ENCODE measurements at regions not wholly inside any gene's neighbourhood (a gene's known extent, or its start where the extent isn't known, plus 50 kb on each side); places are given as distances from the start of the nearest gene placed in this dataset.

- no peak for ATAC-seq
- Histone ChIP-seq H3K9me3 (no peaks in the 10 kb centered on the region), H3K36me3 (no peaks in the 10 kb centered on the region), H3K4me1 (peaks cover 12 to 87% (median 16%) of the 10 kb centered on the region in 3 donors), H3K4me3 (no peak overlapping the region), H3K27me3 (no peaks in the 10 kb centered on the region), H3K27ac (peak overlapping the region in 3 of 4 donors; percentile 19 to 86 (median 80))
- TF ChIP-seq, protein P1, sequence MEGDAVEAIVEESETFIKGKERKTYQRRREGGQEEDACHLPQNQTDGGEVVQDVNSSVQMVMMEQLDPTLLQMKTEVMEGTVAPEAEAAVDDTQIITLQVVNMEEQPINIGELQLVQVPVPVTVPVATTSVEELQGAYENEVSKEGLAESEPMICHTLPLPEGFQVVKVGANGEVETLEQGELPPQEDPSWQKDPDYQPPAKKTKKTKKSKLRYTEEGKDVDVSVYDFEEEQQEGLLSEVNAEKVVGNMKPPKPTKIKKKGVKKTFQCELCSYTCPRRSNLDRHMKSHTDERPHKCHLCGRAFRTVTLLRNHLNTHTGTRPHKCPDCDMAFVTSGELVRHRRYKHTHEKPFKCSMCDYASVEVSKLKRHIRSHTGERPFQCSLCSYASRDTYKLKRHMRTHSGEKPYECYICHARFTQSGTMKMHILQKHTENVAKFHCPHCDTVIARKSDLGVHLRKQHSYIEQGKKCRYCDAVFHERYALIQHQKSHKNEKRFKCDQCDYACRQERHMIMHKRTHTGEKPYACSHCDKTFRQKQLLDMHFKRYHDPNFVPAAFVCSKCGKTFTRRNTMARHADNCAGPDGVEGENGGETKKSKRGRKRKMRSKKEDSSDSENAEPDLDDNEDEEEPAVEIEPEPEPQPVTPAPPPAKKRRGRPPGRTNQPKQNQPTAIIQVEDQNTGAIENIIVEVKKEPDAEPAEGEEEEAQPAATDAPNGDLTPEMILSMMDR (IDR thresholded peaks at IDR 0.05), result no peak
- TF ChIP-seq EP300 (IDR thresholded peaks at IDR 0.05), result no peak
- no peak for TF ChIP-seq POLR2A (IDR thresholded peaks at IDR 0.05)
- TF ChIP-seq POLR2AphosphoS5 (IDR thresholded peaks at IDR 0.05), result no peak
- 71 to 76% methylated on average over 2 of the region's 2 CpGs for WGBS, 2 donors (ENCODE audit: low coverage in 1 of 2)
Observed at GRCh38 chr3:159838938-159839337, 149.7 kb upstream of the IL12A start.

GRCh38 chr3:159839561-159840379 lies 148.9 kb upstream of the IL12A start, which contains the start of gene SCHIP1:
TSS of gene SCHIP1 (plus strand) at chr3:159839861.
- 19 to 57% methylated on average over 15 of the region's 30 CpGs for WGBS, 2 donors (ENCODE audit: low coverage in 1 of 2)
- TF ChIP-seq, protein P1 (IDR thresholded peaks at IDR 0.05), result no peak
- no peak for TF ChIP-seq EP300 (IDR thresholded peaks at IDR 0.05)
- TF ChIP-seq POLR2A (IDR thresholded peaks at IDR 0.05), result peak in 1 of 2 donors; percentile 14
- TF ChIP-seq POLR2AphosphoS5 (IDR thresholded peaks at IDR 0.05), result peak; percentile 42
- Histone ChIP-seq H3K27me3 (no peaks in the 10 kb centered on the region), H3K36me3 (no peaks in the 10 kb centered on the region), H3K4me3 (peak within 1 kb of the TSS; percentile 2 to 52), H3K27ac (peak within 1 kb of the TSS; percentile 19 to 86 (median 80)), H3K9me3 (no peaks in the 10 kb centered on the region), H3K4me1 (peaks cover 16 to 95% (median 19%) of the 10 kb centered on the region in 3 donors)
- ATAC-seq, result peak; percentile 20

DNA sequence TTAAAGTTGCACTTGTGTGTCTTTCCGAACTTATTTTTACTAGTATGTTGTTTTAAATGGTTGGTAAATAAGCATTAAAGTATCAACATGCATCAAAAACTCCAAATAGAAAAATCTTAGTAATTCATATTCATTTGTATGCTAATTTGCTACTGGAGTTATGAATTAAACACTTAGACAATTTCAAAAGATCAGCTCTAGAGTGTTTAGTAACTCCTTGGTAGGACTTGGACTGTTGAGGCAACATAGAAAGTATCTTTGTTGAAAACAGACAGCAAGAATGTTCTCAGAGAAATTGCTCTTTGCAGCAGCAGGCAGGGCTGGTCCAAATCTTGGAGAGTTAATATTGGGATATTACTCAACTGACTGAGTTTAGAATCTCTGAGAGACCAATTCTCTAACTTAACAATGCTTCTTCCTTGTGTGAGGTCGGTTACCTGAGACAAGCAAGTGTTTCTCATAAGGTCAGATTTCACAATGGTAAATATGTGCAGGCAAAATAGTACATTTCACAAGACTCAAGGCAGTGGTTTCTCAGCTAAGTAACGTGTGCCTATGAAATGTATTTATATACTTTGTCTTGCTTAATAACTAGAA lies 147.8 kb upstream of the IL12A start:
- H3K27me3 ChIP-seq, result no peaks in the 10 kb centered on the region
- WGBS, 2 donors (ENCODE audit: low coverage in 1 of 2), result 40 to 57% methylated on average over 3 of the region's 3 CpGs
- no peaks in the 10 kb centered on the region for H3K9me3 ChIP-seq
- H3K4me3 ChIP-seq, result peak overlapping the region; percentile 2 to 52
- H3K36me3 ChIP-seq, result no peaks in the 10 kb centered on the region
- peak overlapping the region; percentile 19 to 86 (median 80) for H3K27ac ChIP-seq
- no peak for TF ChIP-seq EP300 (IDR thresholded peaks at IDR 0.05)
- no peak for TF ChIP-seq POLR2AphosphoS5 (IDR thresholded peaks at IDR 0.05)
- TF ChIP-seq, protein P1 (IDR thresholded peaks at IDR 0.05), result no peak
- TF ChIP-seq POLR2A (IDR thresholded peaks at IDR 0.05), result no peak
- peaks cover 19 to 99% (median 21%) of the 10 kb centered on the region in 3 donors for H3K4me1 ChIP-seq
- peak; percentile 53 for ATAC-seq

DNA sequence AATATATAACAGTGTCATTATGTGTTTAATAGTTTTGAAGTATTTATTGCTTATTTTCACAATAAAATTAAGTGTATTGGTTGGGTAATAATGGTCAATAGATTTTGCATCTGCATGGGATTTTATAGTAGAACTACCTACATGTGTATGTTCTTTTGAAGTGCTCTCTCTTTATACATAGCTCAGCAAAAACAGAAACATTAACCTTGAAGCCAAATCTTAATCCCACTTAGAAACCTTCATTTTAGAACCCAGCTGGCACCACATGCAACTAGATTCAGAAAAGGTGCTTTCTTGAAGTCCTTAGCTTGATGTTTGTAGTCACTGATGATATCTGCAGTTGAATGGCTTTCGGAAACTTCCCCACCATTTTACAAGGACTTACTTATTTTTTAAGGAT lies 146.9 kb upstream of the IL12A start:
- TF ChIP-seq POLR2AphosphoS5 (IDR thresholded peaks at IDR 0.05) (no peak), POLR2A (IDR thresholded peaks at IDR 0.05) (no peak), EP300 (IDR thresholded peaks at IDR 0.05) (no peak)
- TF ChIP-seq, protein P1 (IDR thresholded peaks at IDR 0.05), result no peak
- ATAC-seq, result no peak
- Histone ChIP-seq H3K36me3 (no peaks in the 10 kb centered on the region), H3K27me3 (no peaks in the 10 kb centered on the region), H3K4me1 (peaks cover 21 to 99% (median 22%) of the 10 kb centered on the region in 3 donors), H3K4me3 (peak overlapping the region in 1 of 2 donors; percentile 52), H3K9me3 (no peaks in the 10 kb centered on the region), H3K27ac (peak overlapping the region; percentile 19 to 86 (median 80))
- 88 to 100% methylated on average over 1 of the region's 1 CpG for WGBS, 2 donors (ENCODE audit: low coverage in 1 of 2)

Measured in gastroesophageal sphincter (tissue), 4 donors.